Upper lobe of left lung (tissue), 4 donors: ENCODE measurements at regions not wholly inside any gene's neighbourhood (a gene's known extent, or its start where the extent isn't known, plus 50 kb on each side); places are given as distances from the start of the nearest gene placed in this dataset.

Experiments
- CTCF ChIP-seq, 6 experiments: fragments of 450-650 bp in 4 of 6; fragments of 200-600 bp in 2 of 6; sonication (generic) in 2 of 6; IDR thresholded peaks; one replicate each; pipeline ENCODE4 v1.5.1; 2016 to 2019; ENCODE audit warnings: antibody characterized with exemption in 6 of 6
- EP300 ChIP-seq, 4 donors: sonication (generic); formaldehyde crosslinking; IDR thresholded peaks; one replicate each; pipeline ENCODE4 v1.5.1; 2017; ENCODE audit warnings: antibody characterized with exemption in 4 of 4, control low read depth in 2 of 4
- POLR2A ChIP-seq, 4 donors: fragments of 450-650 bp; IDR thresholded peaks; one replicate each; pipeline ENCODE4 v1.5.1; 2016 to 2017; ENCODE audit warnings: antibody characterized with exemption in 4 of 4, mild to moderate bottlenecking in 2 of 4

- TF ChIP-seq POLR2A (IDR thresholded peaks at IDR 0.05) (no peak), CTCF (IDR thresholded peaks at IDR 0.05) (no peak), EP300 (IDR thresholded peaks at IDR 0.05) (no peak)
Measured at GRCh38 chr1:81431624-81432000, 369.1 kb upstream of the ADGRL2 start.
